ENCODE measurements at regions not wholly inside any gene's neighbourhood (a gene's known extent, or its start where the extent isn't known, plus 50 kb on each side); places are given as distances from the start of the nearest gene placed in this dataset.
A peak's percentile ranks its signal among the peaks of the same experiment; 100 is the strongest.

DNA sequence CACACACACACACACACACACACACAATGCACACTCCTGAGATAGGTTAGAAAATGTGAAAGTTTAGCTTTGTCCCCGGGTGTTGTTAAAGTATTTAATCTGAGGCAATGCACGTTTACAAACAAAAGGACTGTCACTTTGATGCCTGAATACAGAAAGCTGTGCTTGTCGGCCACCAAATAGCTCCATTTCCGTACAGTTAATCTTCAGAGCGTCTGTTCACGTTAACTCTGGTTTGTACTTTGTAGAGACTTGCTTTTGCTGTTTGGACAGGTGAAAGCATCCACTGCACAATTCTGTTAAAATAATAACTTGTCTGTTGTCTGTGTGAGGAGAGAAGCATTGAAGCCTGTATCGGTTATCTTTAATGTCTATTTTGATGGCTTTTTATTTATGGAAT is 267.8 kb downstream of the FGF9 start:
- DNase-seq (no peak), ATAC-seq (ENCODE audit: poor library complexity) (no peak)
- intact Hi-C loops (cut with DNase I) = no loop called here

- no peak for DNase-seq
- intact Hi-C loops (cut with DNase I) = no loop called here
- no peak for ATAC-seq (ENCODE audit: poor library complexity)
Measured at GRCh38 chr13:21942061-21942460, 271.2 kb downstream of the FGF9 start.

- ATAC-seq (ENCODE audit: poor library complexity) (no peak), DNase-seq (no peak)
- intact Hi-C loops (cut with DNase I) = no loop called here
Measured at GRCh38 chr13:21944610-21945009, 273.7 kb downstream of the FGF9 start.

GRCh38 chr13:21945195-21945594 is 274.3 kb downstream of the FGF9 start:
- intact Hi-C loops (cut with DNase I) = no loop called here
- ATAC-seq (ENCODE audit: poor library complexity) (no peak), DNase-seq (no peak)

GRCh38 chr13:21946964-21947363 is 276.1 kb downstream of the FGF9 start:
- DNase-seq (no peak), ATAC-seq (ENCODE audit: poor library complexity) (no peak)
- intact Hi-C loops (cut with DNase I) = no loop called here

DNA sequence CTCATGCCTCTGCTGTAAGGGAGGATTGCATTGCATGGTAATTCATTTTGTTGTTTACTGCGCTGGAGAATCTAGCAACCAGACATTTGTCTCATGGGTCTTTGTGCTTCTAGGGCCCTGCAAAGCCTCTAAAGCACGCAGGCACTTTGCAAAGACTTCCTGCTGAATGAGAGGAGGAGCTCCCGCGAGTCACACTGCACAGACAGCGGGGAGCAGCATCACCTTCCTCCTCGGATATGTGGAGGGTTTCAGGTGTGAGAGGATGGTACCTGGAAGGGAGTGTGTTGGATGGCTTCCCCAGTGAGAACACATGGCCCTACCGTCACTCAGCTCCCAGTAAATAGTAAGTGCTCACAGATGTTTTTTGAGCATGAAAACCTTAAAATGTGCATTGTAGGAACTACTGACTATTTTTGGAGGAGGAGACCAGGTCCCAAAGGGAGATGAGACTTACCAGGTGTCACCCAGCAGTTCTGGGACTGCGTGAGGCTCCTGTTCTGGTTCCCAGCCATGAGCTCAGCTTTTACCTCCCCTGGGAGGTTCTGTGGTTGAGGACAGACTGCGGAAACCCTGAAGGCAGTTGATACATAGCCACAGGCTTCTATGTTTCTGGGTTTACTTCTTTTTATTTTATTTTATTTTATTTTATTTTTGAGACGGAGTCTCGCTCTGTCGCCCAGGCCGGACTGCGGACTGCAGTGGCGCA is 278.0 kb downstream of the FGF9 start:
- ATAC-seq (ENCODE audit: poor library complexity) (no peak), DNase-seq (no peak)
- intact Hi-C loops (cut with DNase I) = no loop called here

GRCh38 chr13:21949818-21950429 is 279.1 kb downstream of the FGF9 start:
- DNase-seq (no peak), ATAC-seq (ENCODE audit: poor library complexity) (no peak)
- intact Hi-C loops (cut with DNase I) = no loop called here

GRCh38 chr13:21956666-21957065 is 285.8 kb downstream of the FGF9 start:
- ATAC-seq (ENCODE audit: poor library complexity) (no peak), DNase-seq (no peak)
- intact Hi-C loops (cut with DNase I) = no loop called here

- DNase-seq (no peak), ATAC-seq (ENCODE audit: poor library complexity) (no peak)
- intact Hi-C loops (cut with DNase I) = no loop called here
Measured at GRCh38 chr13:21957833-21958232, 287.0 kb downstream of the FGF9 start.

GRCh38 chr13:21960108-21960507 is 289.2 kb downstream of the FGF9 start:
- DNase-seq = no peak
- ATAC-seq (ENCODE audit: poor library complexity) = no peak
- intact Hi-C loops (cut with DNase I) = no loop called here

DNA sequence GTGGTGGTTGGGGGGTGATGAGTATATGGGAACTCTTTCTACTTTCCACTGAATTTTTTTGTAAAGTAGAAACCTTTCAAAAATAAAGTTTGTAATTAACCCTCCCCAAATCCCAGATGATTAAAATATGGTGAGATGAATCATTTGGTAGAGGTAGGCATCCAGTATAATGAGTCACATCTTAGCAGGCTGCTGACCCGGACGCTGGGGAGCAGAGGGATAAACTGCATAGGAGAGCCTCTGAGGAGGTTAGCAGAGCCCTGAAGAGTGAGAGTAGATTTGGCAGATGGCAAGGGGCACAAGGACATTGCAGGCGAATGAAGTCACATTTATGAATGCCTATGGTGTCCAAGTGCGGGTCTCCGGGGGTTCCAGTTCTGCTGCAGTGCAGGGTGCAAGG is 293.8 kb downstream of the FGF9 start:
- no peak for ATAC-seq (ENCODE audit: poor library complexity)
- intact Hi-C loops (cut with DNase I) = no loop called here
- no peak for DNase-seq

DNA sequence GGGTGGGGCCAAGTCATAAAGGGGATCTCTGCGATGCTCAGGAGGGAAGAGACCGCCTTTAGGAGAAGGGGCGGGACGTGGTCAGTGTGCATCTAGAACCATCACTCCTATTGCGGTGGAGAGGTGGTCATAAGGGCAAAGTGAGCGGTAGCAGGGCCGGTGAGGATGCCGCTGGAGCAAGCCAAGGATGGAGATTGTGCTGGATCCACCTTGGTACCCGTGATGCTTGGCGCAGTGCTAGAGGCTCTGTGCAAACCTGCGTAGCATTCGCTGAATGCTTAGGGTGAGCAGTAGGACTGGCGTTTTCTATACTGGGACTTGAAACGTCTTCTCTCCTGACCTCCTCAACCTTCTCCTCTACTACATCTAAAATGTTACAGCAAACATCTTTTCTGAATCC is 294.2 kb downstream of the FGF9 start:
- ATAC-seq (ENCODE audit: poor library complexity) = no peak
- intact Hi-C loops (cut with DNase I) = no loop called here
- DNase-seq = no peak

DNA sequence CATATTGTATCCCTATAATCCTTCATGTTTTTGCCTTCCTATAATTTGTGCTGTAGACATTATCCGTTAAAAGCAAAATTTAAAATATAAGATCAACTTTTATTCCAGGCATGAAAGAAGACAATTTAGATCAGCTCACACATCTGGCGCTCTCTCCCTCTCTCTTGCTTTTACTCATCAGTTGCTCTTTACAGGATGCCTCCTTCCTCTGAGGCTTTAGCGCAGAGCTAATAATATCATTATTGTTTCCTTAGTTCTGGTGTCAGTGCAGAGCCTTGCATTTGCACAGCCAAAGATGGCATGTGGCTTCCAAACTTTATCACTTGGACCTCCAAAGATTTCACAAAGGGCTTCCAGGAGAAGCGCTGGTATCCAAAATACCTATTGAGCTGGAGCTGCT is 295.1 kb downstream of the FGF9 start:
- no peak for ATAC-seq (ENCODE audit: poor library complexity)
- no peak for DNase-seq
- intact Hi-C loops (cut with DNase I) = no loop called here

DNA sequence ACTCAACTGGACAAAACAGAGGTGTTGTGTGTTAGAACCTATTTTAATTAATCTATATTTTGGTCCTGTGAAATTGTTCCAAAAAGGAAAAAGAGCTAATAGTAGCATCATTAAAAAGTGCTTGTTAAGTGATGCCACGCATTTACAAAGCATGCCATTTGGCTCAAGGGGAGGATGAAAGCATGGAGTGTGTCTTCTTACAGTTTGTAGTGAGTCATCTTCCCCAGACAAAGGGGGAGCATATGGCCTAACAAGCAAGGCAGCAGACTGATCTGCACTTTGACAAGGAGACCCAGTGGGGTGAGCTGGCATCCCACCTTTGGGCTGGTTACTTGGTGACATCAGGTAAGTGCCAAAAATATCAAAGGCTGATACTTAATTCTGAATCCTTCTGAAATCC is 297.0 kb downstream of the FGF9 start:
- ATAC-seq (ENCODE audit: poor library complexity) (no peak), DNase-seq (no peak)
- intact Hi-C loops (cut with DNase I) = no loop called here

DNA sequence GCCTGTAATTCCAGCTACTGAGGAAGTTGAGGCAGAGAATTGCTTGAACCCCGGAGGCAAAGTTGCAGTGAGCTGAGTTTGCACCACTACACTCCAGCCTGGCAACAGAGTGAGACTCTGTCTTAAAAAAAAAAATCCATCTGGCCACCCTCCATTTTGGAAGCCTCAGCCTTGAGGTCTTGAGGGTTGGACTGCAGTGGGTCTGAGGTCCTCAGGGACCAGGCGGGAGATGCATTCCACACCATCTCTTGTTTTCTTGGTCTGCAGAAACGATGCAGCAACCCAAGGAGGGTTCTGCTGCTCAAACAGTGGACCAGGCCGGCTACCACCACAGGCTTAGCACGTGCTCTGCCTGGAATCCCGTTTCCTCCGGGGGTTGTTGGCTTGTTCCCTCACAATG is 299.3 kb downstream of the FGF9 start:
- ATAC-seq (ENCODE audit: poor library complexity) (peak; percentile 53), DNase-seq (no peak)
- intact Hi-C loops (cut with DNase I) = no loop called here

DNA sequence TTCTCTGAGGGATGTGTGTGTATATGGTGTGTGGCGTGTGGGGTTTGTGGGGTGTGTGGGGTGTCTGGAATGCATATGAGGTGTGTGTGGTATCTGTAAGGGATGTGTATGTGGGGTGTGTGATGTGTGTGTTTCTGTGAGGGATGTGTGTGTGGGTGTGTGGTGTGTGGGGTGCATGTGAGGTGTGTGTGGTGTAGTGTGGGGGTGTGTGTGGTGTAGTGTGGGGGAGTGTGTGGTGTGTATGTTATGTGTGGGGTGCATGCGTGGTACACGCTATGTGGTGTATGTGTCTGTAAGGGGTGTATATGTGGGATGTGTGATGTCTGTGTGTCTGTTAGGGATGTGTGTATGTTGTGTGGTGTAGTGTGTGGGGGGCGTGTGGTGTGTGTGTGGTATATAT is 300.0 kb downstream of the FGF9 start:
- intact Hi-C loops (cut with DNase I) = no loop called here
- no peak for ATAC-seq (ENCODE audit: poor library complexity)
- DNase-seq = no peak

- DNase-seq (no peak), ATAC-seq (ENCODE audit: poor library complexity) (peak; percentile 64)
- intact Hi-C loops (cut with DNase I) = no loop called here
Measured at GRCh38 chr13:21971662-21972621, 301.1 kb downstream of the FGF9 start.

DNA sequence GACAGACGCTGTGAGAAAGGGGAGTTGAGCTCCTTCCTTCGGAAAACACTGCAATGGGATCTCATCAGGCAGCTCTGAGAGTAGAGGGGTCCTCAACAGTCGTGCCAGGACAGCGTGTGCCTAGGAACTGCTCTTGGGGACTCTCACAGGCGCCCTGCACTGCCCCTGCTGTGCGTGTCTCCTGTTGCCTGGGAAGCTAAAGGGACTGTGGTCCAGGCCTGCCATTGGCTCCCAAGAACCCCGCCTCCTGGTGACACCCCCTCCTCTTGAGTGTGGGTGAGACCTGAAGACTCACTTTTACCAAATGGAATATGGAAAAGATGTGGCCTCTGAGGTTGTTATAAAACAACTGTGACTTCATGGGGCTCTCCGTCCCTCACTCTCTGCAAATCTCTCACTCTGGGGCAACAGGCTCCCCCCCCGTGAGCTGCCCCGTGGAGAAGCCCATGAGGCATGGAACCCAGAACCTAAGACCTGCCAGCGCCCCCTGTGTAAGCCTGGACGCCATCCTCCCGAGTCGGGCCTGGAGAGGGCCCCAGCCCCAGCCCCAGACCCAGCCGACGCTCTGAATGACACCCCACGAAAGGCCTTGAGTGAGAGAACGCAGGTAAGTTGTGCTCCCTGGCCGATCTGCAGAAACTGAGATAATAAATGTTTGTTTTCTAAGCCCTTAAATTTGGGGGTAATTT is 302.7 kb downstream of the FGF9 start:
- DNase-seq (no peak), ATAC-seq (ENCODE audit: poor library complexity) (no peak)
- intact Hi-C loops (cut with DNase I) = no loop called here

DNA sequence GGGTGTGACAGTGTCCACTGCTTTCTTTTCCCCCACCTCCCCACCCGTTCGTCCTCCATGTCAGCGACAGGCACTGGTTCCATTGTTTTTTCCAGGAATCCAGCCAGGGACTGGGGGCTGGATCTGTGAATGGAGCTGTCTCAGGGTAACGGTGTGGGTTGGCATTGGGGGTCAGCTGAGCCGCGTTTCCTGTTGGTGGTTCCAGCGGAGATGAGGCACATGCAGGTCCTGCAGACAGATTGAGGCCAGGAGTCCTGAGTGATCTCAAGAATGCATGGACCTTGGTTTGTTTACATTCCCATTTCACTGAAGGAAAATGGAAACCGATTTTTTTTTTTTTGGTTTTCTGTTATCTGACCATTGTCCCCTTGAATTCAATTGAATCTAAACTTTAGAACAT is 303.9 kb downstream of the FGF9 start:
- intact Hi-C loops (cut with DNase I) = no loop called here
- ATAC-seq (ENCODE audit: poor library complexity) (no peak), DNase-seq (no peak)
